Activated gamma-delta T cell treated with anti-CD3 and anti-CD28 coated beads, Interleukin-2, amount 50 U/mL, for 16 hours (primary cell): ENCODE measurements at regions not wholly inside any gene's neighbourhood (a gene's known extent, or its start where the extent isn't known, plus 50 kb on each side); places are given as distances from the start of the nearest gene placed in this dataset.

Experiments used
- DNase-seq: peaks from one replicate; pipeline ENCODE4 v3.0.0-alpha.2; 2020; ENCODE audit warnings: low read depth

DNA sequence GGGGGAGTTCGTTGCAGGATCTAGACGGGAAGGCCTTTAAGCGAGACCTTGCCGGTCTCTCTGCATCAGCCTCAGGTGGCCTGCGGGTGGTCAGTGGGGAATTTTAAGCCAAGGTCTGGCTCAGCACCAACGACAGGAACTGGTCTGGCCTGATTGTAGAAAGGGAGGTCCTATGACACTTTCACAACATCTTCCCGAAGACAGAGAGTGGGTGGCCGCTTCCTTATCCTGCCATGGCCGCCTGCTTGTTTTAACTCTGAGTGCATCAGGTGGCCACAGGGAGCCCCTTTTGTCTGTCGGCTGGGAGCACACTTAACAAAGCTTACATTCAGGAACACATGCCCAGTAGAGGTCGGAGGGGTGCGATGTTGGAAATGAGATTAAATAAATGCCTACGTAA, 363.7 kb upstream of the MYT1L start:
- no peak for DNase-seq

DNA sequence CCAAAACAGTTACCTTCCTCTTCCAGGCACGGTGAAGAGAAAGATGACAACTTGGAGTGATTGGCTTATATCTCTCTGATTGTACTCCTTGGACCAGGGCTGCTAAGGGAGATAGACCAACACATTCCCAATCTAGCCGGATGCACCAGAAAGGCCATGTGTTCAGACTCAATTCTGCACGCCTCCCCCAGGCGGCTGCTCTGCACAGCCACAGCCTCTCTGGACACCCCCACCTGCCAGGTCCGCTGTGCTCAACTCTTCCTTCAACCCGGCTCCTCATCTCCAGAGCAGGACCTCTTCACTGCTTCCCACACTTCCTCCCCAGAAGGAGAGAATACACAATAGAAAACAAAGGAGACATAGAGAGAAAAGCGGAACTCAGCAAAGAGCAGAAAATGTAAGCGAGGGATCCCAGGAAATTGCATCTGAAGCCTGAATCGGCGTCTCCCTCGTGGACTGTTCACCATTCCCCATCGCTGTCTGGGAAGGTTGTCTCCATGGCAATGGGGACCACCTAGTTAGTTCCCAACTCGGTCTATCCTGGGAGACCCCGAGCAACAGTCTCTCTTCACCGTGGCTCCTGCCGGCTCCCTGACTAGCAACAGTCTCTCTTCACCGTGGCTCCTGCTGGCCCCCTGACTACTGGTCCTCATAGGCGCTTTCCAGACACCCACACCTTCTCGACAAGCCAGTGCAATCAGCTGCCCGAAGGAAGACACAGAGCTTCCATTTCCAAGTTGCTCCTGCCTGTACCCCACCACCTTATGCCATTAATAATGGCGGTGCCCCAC, 361.7 kb upstream of the MYT1L start:
- DNase-seq: no peak

DNA sequence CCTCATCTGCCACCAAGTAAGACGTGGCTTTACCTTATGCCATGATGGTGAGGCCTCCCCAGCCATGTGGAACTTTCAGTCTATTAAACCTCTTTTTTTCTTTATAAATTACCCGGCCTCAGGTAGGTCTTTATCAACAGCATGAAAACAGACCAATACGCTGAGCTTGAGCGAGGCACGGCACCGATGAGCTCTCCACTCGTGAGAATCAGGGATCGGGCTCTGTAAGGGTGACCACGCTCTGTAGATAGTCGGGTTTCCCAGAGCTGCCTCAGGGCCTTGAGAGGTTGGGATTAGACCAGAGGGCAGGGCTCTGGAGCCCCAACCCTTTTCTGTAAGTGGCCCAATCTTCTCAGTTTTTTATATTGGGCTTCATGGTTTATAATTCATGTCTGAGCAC, 360.3 kb upstream of the MYT1L start:
- DNase-seq: no peak

DNA sequence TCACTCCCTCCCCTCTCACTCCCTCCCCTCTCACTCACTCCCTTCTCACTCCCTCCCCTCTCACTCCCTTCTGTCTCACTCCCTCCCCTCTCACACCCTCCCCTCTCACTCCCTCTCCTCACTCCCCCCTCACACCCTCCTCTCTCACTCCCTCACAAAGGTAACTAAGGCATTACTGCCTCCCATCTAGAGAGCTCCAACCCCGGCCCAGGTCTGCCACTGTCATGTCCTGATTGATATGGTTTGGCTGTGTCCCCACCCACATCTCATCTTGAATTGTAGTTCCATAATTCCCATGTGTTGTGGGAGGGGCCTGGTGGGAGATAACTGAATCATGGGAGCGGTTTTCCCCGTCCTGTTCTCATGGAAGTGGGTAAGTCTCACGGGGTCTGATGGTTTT, 359.9 kb upstream of the MYT1L start:
- DNase-seq: no peak

DNA sequence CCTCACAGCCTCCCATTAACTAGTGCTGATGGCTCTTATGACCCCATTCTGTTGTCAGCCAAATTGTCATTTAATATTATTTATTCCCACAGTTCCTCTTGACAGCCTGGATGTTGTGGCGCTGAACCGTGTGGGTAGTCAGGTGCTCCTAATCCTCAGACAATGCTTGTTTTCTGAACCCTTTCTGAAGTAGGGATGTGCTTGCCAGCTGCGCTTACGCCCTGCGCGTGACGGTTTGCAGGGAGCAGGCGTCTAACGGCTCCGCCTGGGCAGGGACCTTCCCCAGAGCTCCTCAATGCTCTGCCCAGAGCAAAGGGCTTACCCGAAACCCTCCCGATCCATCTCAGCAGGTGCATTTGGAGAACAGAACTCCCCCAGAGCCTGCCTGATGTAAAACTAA, 358.2 kb upstream of the MYT1L start:
- no peak for DNase-seq

DNA sequence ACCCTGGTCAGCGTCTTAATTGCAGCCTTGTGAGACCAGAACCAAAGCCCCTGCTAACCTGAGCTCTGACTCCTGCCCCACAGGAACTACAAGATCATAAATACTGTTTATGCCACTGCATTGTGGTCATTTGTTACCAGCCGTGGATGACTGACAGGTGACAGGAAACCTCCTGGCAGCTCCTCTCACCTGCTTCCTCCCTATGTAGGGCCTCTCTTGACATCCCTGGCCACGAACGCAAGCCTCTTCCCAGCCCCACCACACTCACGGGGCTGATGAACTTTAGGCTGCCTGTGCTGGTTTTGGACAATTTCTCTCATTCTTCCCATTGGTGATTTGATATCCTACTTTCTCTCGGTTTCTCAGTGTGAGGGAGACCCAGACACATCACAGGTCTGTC, 357.2 kb upstream of the MYT1L start:
- DNase-seq: no peak

DNA sequence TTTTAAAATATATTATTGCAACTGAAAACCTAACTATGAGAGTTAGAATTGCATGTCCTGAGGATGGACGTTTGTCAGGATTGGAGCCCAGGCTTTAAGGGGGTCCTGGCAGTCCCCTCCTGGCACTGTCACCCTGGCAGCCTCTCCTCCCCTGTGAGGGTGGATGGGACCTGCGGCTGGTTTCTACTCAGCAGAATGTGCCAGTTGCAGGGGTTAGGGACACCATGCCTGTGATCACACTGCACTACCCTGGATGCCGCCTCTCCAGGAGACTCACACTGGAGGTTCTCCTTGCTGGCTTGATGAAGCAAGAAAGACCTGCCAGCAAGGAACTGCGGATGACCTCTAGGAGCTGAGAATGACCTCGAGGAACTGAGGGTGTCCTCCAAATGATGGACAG, 356.7 kb upstream of the MYT1L start:
- DNase-seq: no peak

DNA sequence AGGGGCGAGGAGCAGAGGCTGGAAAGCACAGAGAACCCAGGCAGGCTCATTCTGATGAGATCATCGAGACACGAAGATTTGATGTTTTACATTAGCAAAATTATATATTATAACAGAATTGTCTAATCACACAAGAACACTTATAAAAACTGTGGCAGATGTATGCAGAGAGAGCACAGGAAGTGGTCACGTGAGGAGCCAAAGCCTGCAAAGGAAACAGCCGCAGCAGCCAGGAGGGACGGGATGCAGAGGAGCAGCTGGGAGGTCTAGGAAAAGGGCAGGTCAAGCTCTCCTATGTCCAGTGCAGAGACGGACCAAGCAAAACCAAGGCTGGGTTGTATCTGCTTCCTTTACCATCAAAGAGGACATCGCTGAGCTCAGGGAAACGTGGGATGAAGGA, 355.1 kb upstream of the MYT1L start:
- no peak for DNase-seq

DNA sequence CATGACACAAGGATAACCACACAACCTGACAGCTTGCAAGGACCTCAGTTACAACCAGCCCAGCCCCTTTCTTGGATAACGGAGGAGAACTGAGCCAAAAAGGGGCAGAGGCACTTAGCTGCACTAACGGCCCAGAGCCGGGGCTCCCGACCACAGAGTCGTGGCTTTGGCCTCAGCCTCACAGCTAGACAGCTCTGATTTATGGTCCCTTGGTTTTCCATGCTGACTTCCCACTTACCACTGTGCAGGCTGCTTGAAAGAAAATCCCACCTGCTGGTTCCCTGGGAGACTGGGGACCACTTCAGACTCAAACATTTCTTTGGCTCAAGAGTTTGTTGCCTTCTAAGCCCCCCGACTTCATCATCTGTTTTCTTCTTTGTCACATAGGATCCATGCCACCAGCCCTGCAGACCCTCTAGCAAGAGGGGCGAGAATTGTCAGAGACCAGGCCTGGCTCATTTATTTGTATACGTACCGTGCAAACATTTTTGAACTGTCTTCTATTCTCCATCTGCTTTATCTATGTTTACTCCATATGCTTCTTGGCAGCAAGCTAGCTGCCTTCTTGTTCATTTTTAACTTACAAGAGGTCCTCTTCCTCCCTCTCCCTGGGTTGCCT, 352.6 kb upstream of the MYT1L start:
- no peak for DNase-seq

DNA sequence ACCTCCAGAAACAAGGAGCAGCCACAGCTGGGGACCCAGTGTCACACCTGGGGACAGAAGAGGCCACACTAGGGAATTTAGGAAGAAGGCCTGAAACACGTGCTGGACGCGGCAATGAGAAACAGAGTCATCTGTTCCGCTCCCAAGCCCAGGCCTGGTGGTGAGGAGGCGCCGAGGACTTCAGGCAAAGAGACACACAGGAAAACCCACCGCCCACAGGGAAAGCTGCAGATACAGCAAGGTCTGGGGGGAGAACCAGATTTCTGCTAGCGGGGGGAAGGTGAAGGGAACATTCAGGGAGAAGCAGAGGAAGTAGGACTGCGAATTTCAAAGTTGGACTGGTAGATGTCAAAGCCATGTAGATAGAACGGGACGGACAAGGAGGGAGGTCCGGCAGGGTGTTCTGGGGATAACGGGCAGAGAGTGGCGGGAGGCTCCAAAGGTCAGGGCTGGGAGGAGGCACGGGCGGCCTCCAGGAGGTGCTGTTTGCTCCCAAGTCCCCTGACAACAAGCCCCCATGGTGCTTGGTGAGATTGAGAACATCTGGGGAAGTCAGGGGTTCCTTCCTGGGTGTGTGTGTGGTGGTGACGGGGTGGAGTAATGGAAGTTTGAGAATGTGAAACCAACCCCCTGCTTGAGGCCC, 351.7 kb upstream of the MYT1L start:
- DNase-seq: no peak

DNA sequence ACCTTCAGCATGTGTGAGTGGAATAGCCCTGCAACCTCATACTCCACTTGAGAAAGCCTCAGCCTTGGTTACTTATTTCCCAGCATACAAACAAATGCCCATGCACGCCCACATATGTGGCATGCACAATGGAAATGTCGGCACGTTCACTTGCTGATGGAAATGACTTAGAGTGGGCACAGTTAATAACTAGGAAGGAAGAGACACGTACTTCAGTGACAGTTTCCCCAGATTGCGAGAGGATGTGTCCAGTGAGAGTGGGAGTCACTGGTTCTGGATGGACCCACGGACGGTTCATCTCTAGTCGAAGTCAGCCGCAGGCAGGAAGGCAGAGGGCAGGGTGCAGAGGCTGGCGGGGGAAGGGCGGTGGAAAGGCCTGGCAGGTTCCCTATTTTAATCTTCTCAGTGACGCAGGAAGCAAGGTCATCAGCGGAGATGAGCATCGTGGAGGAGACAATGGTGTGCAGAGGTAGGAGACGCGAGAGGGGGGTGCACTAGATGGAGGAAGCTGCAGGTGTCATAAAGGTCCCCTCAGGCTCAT, 350.7 kb upstream of the MYT1L start:
- no peak for DNase-seq

DNA sequence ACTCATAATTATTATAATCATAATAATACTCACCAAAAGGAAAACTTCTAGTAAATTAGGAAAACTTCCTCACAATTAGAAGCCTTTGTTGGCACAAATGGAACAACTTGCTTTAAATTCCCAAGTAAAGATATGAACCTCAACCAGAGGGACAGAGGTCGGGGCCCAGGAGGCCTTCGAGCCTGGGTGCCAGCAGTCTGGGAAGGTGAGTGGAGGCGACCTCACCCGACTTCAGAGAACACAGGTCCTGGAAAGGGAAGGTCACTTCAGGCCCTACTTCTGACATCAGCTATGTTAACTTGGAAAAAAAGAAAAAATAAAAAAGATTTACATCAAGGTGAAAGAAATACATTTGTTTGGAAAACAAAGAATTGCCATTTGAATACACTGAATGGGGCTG, 350.0 kb upstream of the MYT1L start:
- no peak for DNase-seq

DNA sequence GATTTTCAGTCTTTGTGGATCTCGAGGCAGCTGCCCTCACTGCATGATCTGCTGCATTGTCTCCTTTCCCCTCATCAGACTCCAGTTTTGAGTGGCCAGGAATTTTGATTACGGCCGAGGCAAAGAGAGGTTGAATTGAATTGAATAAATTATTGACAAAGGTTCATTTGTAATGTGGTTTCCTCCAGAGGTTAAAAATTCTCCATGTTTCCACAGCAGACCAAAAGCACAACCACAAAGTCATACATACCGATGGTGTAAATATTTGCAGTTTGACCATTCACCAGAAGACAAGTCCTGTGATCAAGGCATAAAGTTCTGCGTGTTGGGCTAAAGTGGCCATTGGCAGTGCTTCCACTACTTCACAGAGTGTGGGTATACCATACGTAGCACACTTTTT, 343.8 kb upstream of the MYT1L start:
- DNase-seq: no peak

DNA sequence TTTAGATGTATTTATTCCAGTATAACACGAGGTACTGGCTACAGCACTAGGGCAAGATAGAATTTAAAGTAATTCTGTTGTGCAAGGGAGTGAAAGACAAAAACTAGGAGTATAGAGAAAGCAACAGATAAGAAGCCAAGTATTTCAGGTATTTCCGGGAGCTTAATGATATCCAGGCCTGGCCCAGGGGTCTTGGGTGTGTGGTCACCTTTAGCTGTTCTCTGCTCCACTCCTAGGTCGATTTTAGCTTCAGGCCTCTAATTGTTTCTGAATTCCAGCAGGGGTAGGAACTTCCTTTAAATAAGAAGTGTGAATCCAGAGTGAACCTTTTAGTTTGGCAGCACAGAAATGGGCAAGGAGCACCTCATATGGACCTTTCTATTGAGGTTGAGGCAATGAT, 342.3 kb upstream of the MYT1L start:
- no peak for DNase-seq

DNA sequence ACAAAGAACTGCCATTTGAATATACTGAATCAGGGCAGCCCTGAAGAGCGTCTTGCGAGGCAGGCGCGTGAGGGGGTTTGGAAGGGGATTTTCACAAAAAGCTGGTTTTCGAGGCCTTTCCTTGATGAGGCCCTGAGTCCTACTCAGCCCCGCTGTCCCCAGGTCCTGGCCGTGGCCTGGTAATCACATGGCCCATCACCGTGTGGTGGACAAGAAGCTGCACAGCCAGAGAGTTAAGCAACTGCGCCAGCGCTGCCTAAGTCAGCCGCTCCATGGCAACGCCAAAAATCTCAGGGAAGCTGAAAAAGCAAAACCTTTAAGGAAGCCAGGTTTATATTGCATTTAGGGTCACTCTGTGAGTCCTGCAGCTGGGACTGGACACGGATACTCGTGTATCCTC, 341.2 kb upstream of the MYT1L start:
- no peak for DNase-seq

DNA sequence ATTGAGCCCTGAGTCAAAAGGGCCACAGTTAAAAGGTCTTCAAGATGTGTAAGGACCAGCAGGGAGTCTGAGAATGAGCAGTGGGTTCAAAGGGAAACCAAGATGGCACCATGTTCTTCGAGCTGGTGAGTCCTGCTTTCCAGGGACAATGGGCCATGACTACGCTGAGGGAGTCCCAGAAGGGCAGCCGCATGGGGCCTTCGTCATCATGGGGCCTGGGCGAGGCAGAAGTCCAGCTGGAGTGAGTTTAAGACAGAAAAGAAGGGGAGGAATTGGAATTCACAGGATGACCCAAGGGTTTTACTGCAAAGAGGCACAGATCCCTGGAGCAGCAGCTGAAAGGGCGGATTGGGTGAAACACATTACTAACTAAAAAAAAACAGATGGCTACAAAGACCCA, 340.8 kb upstream of the MYT1L start:
- no peak for DNase-seq

DNA sequence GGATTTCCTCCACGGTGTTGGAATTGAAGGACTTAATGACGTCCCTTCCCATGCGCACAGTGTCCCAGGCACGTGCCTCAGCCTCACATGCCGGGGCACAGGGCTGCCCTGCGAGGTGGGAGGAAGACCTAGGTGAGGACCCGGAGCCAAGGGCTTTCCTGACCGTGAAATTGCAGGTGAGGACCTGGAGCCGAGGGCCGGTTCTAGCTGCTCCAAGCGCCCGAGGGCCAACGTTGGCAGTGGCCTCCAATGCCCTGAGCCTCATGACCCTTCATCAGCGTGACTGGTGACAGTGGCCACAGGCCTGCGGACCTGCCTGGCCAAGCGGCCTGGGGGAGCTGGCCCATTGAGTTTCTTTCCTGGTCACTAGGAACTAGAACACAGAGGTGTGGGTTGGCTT, 338.2 kb upstream of the MYT1L start:
- no peak for DNase-seq

DNA sequence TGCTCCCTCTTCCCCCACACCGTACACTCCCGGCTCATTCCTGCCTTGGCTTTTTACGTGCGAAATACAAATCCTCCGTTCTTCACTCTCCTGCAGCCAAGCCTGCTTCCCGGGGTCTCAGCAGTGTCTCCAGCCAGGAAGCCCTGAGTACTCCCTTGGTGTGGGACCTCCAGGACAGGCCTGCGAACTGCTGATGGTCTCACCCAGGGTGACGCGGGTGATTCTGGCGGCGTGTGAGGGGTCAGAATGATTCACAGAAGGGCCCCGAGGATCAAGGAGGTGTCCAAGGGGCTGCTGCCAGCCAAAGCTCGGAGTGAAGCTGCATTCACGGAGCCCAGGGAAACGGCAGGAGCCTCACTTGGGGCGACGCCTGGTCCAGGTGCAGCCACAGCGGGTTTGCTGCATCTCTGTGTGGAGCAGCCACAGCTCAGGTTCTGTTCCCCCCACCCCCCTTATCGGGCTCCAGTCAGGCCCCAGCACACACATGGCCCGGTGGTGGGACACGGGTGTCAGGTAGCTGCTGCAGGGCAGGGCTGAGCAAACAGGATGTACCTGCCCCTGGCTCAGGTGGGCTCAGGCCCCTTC, 337.7 kb upstream of the MYT1L start:
- DNase-seq: no peak

DNA sequence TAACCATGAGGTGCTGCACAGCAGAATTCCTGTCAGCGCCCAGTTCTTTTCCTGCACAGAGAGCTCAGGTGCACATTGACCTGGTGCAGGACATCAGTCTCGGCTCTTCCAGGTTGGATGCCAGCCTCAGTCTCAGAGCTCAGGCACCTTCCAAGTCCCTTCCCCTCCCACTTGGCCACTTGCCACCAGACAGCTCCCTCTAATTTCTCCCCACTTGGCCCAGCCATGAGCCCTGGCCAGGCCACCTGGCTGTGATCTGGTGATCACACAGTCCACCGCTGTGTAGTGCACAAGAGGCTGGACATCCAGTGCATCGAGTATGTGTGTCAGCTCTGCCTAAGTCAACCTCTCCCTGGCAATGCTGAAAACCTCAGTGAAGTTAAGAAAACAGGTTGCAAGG, 336.6 kb upstream of the MYT1L start:
- DNase-seq: no peak

DNA sequence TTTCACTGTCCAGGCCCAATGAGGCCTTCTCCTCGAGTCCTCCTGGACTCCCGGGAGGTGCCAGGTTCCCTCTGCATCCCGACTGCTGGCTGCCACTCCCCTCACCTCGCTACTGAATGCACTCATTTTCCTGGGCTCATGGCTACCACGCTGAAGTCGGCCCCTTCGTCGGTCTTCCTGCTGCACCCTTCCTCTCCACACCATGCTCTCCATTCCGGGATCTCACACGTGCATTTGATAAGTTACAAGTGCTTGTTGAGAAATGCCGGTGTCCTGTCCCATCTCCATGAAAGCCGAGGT, 334.7 kb upstream of the MYT1L start:
- DNase-seq: no peak

DNA sequence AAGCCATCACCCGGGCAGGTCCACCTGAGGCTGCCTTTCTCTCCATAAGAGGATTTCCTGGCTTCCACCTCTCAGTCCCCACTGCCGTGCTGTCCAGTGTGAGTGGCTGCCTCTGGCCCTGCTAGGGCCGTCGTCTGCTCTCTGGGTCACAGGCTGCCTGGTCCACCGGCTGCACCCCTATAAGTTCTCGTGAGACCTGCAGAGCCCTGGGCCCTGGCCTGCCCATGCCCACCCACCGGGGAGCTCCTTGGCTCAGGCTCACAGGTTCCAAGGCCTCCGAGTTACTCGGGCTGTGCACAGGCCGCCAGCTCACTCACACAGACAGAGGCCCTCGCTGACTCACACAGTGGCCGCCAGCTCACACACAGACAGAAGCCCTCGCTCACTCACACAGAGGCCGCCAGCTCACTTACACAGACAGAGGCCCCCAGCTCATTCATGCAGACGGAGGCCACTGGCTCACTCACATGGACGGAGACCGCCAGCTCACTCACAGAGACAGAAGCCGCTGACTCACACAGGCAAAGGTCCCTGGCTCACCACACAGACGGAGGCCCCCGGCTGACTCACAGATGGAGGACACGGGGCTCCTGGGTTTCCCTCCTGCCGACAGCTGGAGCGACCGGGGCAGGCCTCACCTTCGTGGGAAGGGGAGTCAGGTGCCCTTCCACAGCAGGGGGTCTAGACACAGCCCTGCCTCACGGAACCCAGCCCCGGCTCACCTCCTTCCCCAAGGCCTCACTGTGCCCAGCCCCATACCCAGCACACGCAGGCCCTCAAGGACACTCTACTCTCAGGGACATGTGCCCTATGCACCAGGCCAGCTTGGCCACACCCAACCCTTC, 334.1 kb upstream of the MYT1L start:
- no peak for DNase-seq

DNA sequence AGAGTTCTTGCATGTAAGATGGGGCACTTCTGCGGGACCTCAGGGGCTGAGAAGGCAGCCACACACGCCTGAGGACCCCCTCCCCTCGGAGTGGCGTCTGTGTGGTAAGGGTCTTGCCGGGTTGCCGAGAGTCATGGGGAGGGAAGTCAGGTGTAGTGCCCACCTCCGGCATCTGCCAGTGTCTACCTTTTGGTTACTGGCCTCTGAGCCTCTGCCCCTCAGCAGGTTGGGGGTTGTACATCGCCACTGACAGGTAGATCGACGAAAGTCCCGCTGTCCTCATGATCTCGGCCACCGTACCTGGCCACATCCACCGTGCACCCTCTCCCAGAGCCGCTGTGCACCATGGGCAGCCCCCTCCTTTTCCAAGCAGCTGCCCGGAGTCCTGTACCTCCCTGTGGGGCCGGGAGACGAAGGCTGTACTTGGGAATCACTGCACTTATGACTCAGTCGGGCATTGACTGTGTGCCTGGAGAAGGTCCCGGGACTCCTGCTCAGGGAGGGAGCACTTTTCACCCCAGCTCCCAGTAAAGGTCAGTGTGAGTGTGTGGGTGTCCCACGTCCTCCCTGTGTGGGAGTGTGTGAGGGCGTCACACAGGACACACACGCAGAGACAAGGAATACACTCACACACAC, 332.4 kb upstream of the MYT1L start:
- DNase-seq: no peak
